DND-41 (cell line): ENCODE measurements at regions not wholly inside any gene's neighbourhood (a gene's known extent, or its start where the extent isn't known, plus 50 kb on each side); places are given as distances from the start of the nearest gene placed in this dataset.

Experiments used
- ATAC-seq: fragments of 200-7000 bp; cut with Tn5 transposase; 3 replicates; pipeline ENCODE4 v1.9.1; 2021; ENCODE audit warnings: low read depth; ENCODE audit not compliant: insufficient read depth
- DNase-seq: peaks from one replicate; pipeline ENCODE4 v3.0.0-alpha.2; 2020
- H2AFZ ChIP-seq: 2 replicates; pipeline ENCODE4 v1.6.0; 2012; ENCODE audit warnings: low read depth, low read length
- H3K27ac ChIP-seq: 2 replicates; pipeline ENCODE4 v1.5.1; 2012; ENCODE audit warnings: low read length, inconsistent platforms
- H3K27me3 ChIP-seq: fragments of 200-600 bp; sonication (generic); 2 replicates; pipeline ENCODE4 v1.6.0; 2012; ENCODE audit warnings: low read length, mild to moderate bottlenecking, inconsistent platforms; ENCODE audit not compliant: insufficient read depth, poor library complexity
- H3K36me3 ChIP-seq: 2 replicates; pipeline ENCODE4 v1.5.1; 2012; ENCODE audit warnings: low read length, inconsistent platforms; ENCODE audit not compliant: insufficient read depth
- H3K4me1 ChIP-seq: 2 replicates; pipeline ENCODE4 v1.5.1; 2012; ENCODE audit warnings: mild to moderate bottlenecking, low read length; ENCODE audit not compliant: insufficient read depth
- H3K4me2 ChIP-seq: 2 replicates; pipeline ENCODE4 v1.6.0; 2012; ENCODE audit warnings: mild to moderate bottlenecking, moderate library complexity, low read length, inconsistent platforms; ENCODE audit not compliant: insufficient read depth
- H3K4me3 ChIP-seq, 2 experiments: fragments of 200-600 bp in 1 of 2; shearing (Covaris generic) in 1 of 2; 2 replicates each; pipeline ENCODE4 v1.5.1; 2012 to 2016; ENCODE audit warnings: inconsistent platforms in 2 of 2, low read length in 2 of 2, mild to moderate bottlenecking in 2 of 2, low read depth in 1 of 2, moderate library complexity in 1 of 2
- H3K79me2 ChIP-seq: 2 replicates; pipeline ENCODE4 v1.6.0; 2012; ENCODE audit warnings: low read length, inconsistent platforms; ENCODE audit not compliant: insufficient read depth
- H3K9ac ChIP-seq: 2 replicates; pipeline ENCODE4 v1.6.0; 2012; ENCODE audit warnings: low read depth, mild to moderate bottlenecking, inconsistent platforms, low read length, moderate library complexity
- H3K9me3 ChIP-seq: 2 replicates; pipeline ENCODE4 v1.5.1; 2012; ENCODE audit warnings: low read length, moderate library complexity, mild to moderate bottlenecking, inconsistent platforms; ENCODE audit not compliant: insufficient read depth, severe bottlenecking
- H4K20me1 ChIP-seq: 2 replicates; pipeline ENCODE4 v1.6.0; 2012; ENCODE audit warnings: low read length; ENCODE audit not compliant: insufficient read depth
- CTCF ChIP-seq: IDR thresholded peaks from 2 replicates; pipeline ENCODE4 v1.5.1; 2012; ENCODE audit warnings: borderline replicate concordance, low read length, moderate library complexity, mild to moderate bottlenecking; ENCODE audit not compliant: poor library complexity, severe bottlenecking; ENCODE audit errors: extremely low read depth
- EZH2 ChIP-seq: IDR thresholded peaks from 3 replicates; pipeline ENCODE4 v1.6.1; 2012; ENCODE audit warnings: borderline replicate concordance, low read depth, mild to moderate bottlenecking, moderate library complexity, low read length, inconsistent platforms; ENCODE audit not compliant: severe bottlenecking

GRCh38 chr11:112649856-112650255 lies 311.4 kb upstream of the NCAM1 start:
- Histone ChIP-seq H3K27ac (no peak overlapping the region), H3K27me3 (no peaks in the 10 kb centered on the region), H3K79me2 (no peaks in the 10 kb centered on the region), H4K20me1 (no peaks in the 10 kb centered on the region), H2AFZ (no peak overlapping the region), H3K4me3 (no peak overlapping the region), H3K9me3 (no peaks in the 10 kb centered on the region), H3K4me2 (no peak overlapping the region), H3K9ac (no peak overlapping the region), H3K36me3 (no peaks in the 10 kb centered on the region), H3K4me1 (no peaks in the 10 kb centered on the region)
- no peak for ATAC-seq
- DNase-seq: no peak
- TF ChIP-seq EZH2 (no peak), CTCF (no peak)

- no peak for TF ChIP-seq EZH2
- TF ChIP-seq CTCF: no peak
These were observed 310.7 kb upstream of the NCAM1 start for GRCh38 chr11:112650527-112650926.

GRCh38 chr11:112651386-112651785 lies 309.8 kb upstream of the NCAM1 start:
- Histone ChIP-seq H3K27me3 (no peaks in the 10 kb centered on the region), H3K36me3 (no peaks in the 10 kb centered on the region), H3K9ac (no peak overlapping the region), H3K4me2 (no peak overlapping the region), H3K4me1 (no peaks in the 10 kb centered on the region), H3K79me2 (no peaks in the 10 kb centered on the region), H3K4me3 (no peak overlapping the region), H4K20me1 (no peaks in the 10 kb centered on the region), H2AFZ (no peak overlapping the region), H3K9me3 (no peaks in the 10 kb centered on the region), H3K27ac (no peak overlapping the region)
- TF ChIP-seq CTCF: no peak
- TF ChIP-seq EZH2: no peak
- DNase-seq: no peak
- ATAC-seq: no peak

More at GRCh38 chr11:112650527-112650926, 310.7 kb upstream of the NCAM1 start:
- no peak overlapping the region for H3K4me3 ChIP-seq
- H3K9me3 ChIP-seq: no peaks in the 10 kb centered on the region
- no peaks in the 10 kb centered on the region for H3K79me2 ChIP-seq
- no peak overlapping the region for H3K4me2 ChIP-seq
- no peak overlapping the region for H3K9ac ChIP-seq
- no peaks in the 10 kb centered on the region for H3K4me1 ChIP-seq
- ATAC-seq: no peak
- no peak overlapping the region for H3K27ac ChIP-seq
- no peak for DNase-seq
- H3K36me3 ChIP-seq: no peaks in the 10 kb centered on the region
- H4K20me1 ChIP-seq: no peaks in the 10 kb centered on the region
- H3K27me3 ChIP-seq: no peaks in the 10 kb centered on the region
- H2AFZ ChIP-seq: no peak overlapping the region

- no peak for TF ChIP-seq CTCF
- no peak for TF ChIP-seq EZH2
- H3K79me2 ChIP-seq: no peaks in the 10 kb centered on the region
- no peak overlapping the region for H3K4me3 ChIP-seq
- no peak overlapping the region for H2AFZ ChIP-seq
- ATAC-seq (no peak), DNase-seq (no peak)
- no peak overlapping the region for H3K9ac ChIP-seq
- no peaks in the 10 kb centered on the region for H4K20me1 ChIP-seq
- no peaks in the 10 kb centered on the region for H3K36me3 ChIP-seq
- H3K27me3 ChIP-seq: no peaks in the 10 kb centered on the region
- no peak overlapping the region for H3K4me2 ChIP-seq
- no peaks in the 10 kb centered on the region for H3K4me1 ChIP-seq
- H3K9me3 ChIP-seq: no peaks in the 10 kb centered on the region
- no peak overlapping the region for H3K27ac ChIP-seq
These were observed 308.3 kb upstream of the NCAM1 start for GRCh38 chr11:112652786-112653390.
